HEK293T (cell line): ENCODE measurements at regions not wholly inside any gene's neighbourhood (a gene's known extent, or its start where the extent isn't known, plus 50 kb on each side); places are given as distances from the start of the nearest gene placed in this dataset.

Experiments
- ARNT ChIP-seq: fragments of 450-650 bp; IDR thresholded peaks from 2 replicates; pipeline ENCODE4 v1.6.1; 2017; ENCODE audit warnings: mild to moderate bottlenecking
- BHLHE40 ChIP-seq: fragments of 450-650 bp; IDR thresholded peaks from 2 replicates; pipeline ENCODE4 v1.6.1; 2016; ENCODE audit warnings: mild to moderate bottlenecking, moderate library complexity, borderline replicate concordance
- CTBP1 ChIP-seq: fragments of 450-650 bp; IDR thresholded peaks from 2 replicates; pipeline ENCODE4 v1.6.1; 2016; ENCODE audit warnings: borderline replicate concordance
- ELF4 ChIP-seq: fragments of 450-650 bp; IDR thresholded peaks from 2 replicates; pipeline ENCODE4 v1.6.1; 2017; ENCODE audit warnings: antibody characterized with exemption
- FOXA1 ChIP-seq: fragments of 450-650 bp; IDR thresholded peaks from 2 replicates; pipeline ENCODE4 v1.6.1; 2016; ENCODE audit warnings: mild to moderate bottlenecking
- FOXM1 ChIP-seq: fragments of 450-650 bp; IDR thresholded peaks from 2 replicates; pipeline ENCODE4 v1.6.1; 2017; ENCODE audit warnings: mild to moderate bottlenecking, borderline replicate concordance
- HDGF ChIP-seq: fragments of 450-650 bp; IDR thresholded peaks from 2 replicates; pipeline ENCODE4 v1.6.1; 2017; ENCODE audit warnings: antibody characterized with exemption, borderline replicate concordance
- LEF1 ChIP-seq: fragments of 450-650 bp; IDR thresholded peaks from 2 replicates; pipeline ENCODE4 v1.6.1; 2017; ENCODE audit warnings: mild to moderate bottlenecking, borderline replicate concordance
- NFRKB ChIP-seq: fragments of 450-650 bp; IDR thresholded peaks from 2 replicates; pipeline ENCODE4 v1.6.1; 2016; ENCODE audit warnings: mild to moderate bottlenecking, moderate library complexity
- SP1 ChIP-seq: fragments of 450-650 bp; IDR thresholded peaks from 2 replicates; pipeline ENCODE4 v1.6.1; 2017
- ZNF384 ChIP-seq: fragments of 450-650 bp; IDR thresholded peaks from 2 replicates; pipeline ENCODE4 v1.6.1; 2016

GRCh38 chr14:86761611-86762010, 1231.4 kb downstream of the GALC start:
- TF ChIP-seq NFRKB (no peak), BHLHE40 (no peak), FOXM1 (no peak), ARNT (no peak), FOXA1 (no peak), SP1 (no peak), ZNF384 (no peak), CTBP1 (no peak), HDGF (no peak), LEF1 (no peak), ELF4 (no peak)
